ENCODE measurements at regions not wholly inside any gene's neighbourhood (a gene's known extent, or its start where the extent isn't known, plus 50 kb on each side); places are given as distances from the start of the nearest gene placed in this dataset.

- H3K9me3 ChIP-seq (ENCODE audit: control insufficient read depth in 1 of 2, insufficient read depth in 1 of 2, low read depth in 1 of 2, low read length in 2 of 2), result no peaks in the 10 kb centered on the region
- ChIA-PET POLR2A (no interaction called here), RAD21 (ENCODE audit: low non-redundant PET in 1 of 2, low total read pairs in 2 of 2, uncharacterized antibody in 2 of 2, unreplicated experiment in 2 of 2) (no interaction called here), CTCF (no interaction called here)
- H3K27me3 ChIP-seq (ENCODE audit: insufficient read depth, low read length), result no peaks in the 10 kb centered on the region
- TF ChIP-seq ZFX (IDR thresholded peaks at IDR 0.05), result no peak
- no peak for TF ChIP-seq RAD21 (IDR thresholded peaks at IDR 0.05; ENCODE audit: low read depth)
- TF ChIP-seq SIN3A (IDR thresholded peaks at IDR 0.05; ENCODE audit: low read depth), result no peak
- no peak for TF ChIP-seq MAX (IDR thresholded peaks at IDR 0.05)
- no peak for TF ChIP-seq POLR2AphosphoS5 (IDR thresholded peaks at IDR 0.05; ENCODE audit: low read depth, low read length)
- no peak for TF ChIP-seq YY1 (IDR thresholded peaks at IDR 0.05; ENCODE audit: extremely low read depth, insufficient replicate concordance, low read depth, low read length)
- TF ChIP-seq EZH2 (IDR thresholded peaks at IDR 0.05), result no peak
- TF ChIP-seq SRF (IDR thresholded peaks at IDR 0.05; ENCODE audit: low read depth), result no peak
- no peak for TF ChIP-seq CEBPB (IDR thresholded peaks at IDR 0.05; ENCODE audit: low read depth)
- intact Hi-C loops (cut with micrococcal nuclease), result no loop called here
- no peak overlapping the region for H3K27ac ChIP-seq (ENCODE audit: low read depth, low read length)
- no peak overlapping the region for H3K9ac ChIP-seq (ENCODE audit: low read length)
- ATAC-seq (no peak), DNase-seq (ENCODE audit: low read depth, low spot score) (no peak)
- BruUV-seq (replicated peaks), result no TSS peak
- no peak overlapping the region for H2AFZ ChIP-seq (ENCODE audit: low read depth, low read length, poor library complexity, severe bottlenecking)
- no peaks in the 10 kb centered on the region for H3K79me2 ChIP-seq (ENCODE audit: insufficient read depth, low read length)
- H4K20me1 ChIP-seq (ENCODE audit: insufficient read depth), result no peaks in the 10 kb centered on the region
- no peak overlapping the region for H3K4me3 ChIP-seq (replicated peaks in 1 of 2; ENCODE audit: low read depth in 1 of 2, low read length in 2 of 2)
- H3K4me2 ChIP-seq (ENCODE audit: low read length), result no peak overlapping the region
- peaks cover 3% of the 10 kb centered on the region; the same call in 1 of the 2 replicates for H3K9me2 ChIP-seq (ENCODE audit: insufficient read depth)
- H3K36me3 ChIP-seq (ENCODE audit: control insufficient read depth in 1 of 2, insufficient read depth in 2 of 2, low read length in 2 of 2), result no peaks in the 10 kb centered on the region
- no peaks in the 10 kb centered on the region for H3K4me1 ChIP-seq (ENCODE audit: control insufficient read depth in 1 of 2, insufficient read depth in 2 of 2, low read length in 2 of 2)
Observed at GRCh38 chr2:145036421-145037011, 516.6 kb upstream of the ZEB2 start.

- no peak overlapping the region for H2AFZ ChIP-seq (ENCODE audit: low read depth, low read length, poor library complexity, severe bottlenecking)
- BruUV-seq (replicated peaks), result no TSS peak
- intact Hi-C loops (cut with micrococcal nuclease), result no loop called here
- no peak overlapping the region for H3K27ac ChIP-seq (ENCODE audit: low read depth, low read length)
- no peak overlapping the region for H3K9ac ChIP-seq (ENCODE audit: low read length)
- ChIA-PET RAD21 (ENCODE audit: low non-redundant PET in 1 of 2, low total read pairs in 2 of 2, uncharacterized antibody in 2 of 2, unreplicated experiment in 2 of 2) (no interaction called here), CTCF (no interaction called here), POLR2A (no interaction called here)
- H3K79me2 ChIP-seq (ENCODE audit: insufficient read depth, low read length), result no peaks in the 10 kb centered on the region
- TF ChIP-seq MAX (IDR thresholded peaks at IDR 0.05) (no peak), SRF (IDR thresholded peaks at IDR 0.05; ENCODE audit: low read depth) (no peak), EZH2phosphoT487 (IDR thresholded peaks at IDR 0.05; ENCODE audit: borderline replicate concordance) (no peak), RAD21 (IDR thresholded peaks at IDR 0.05; ENCODE audit: low read depth) (no peak), CBX3 (IDR thresholded peaks at IDR 0.05; ENCODE audit: low read depth) (no peak), POLR2A (IDR thresholded peaks at IDR 0.05; ENCODE audit: borderline replicate concordance, extremely low read depth, insufficient read depth, insufficient read length) (no peak), POLR2AphosphoS5 (IDR thresholded peaks at IDR 0.05; ENCODE audit: low read depth, low read length) (no peak), ZBTB33 (IDR thresholded peaks at IDR 0.05; ENCODE audit: extremely low read depth, insufficient replicate concordance, low read length) (no peak)
- no peaks in the 10 kb centered on the region for H3K27me3 ChIP-seq (ENCODE audit: insufficient read depth, low read length)
- ATAC-seq, result no peak
- no peaks in the 10 kb centered on the region for H3K36me3 ChIP-seq (ENCODE audit: control insufficient read depth in 1 of 2, insufficient read depth in 2 of 2, low read length in 2 of 2)
- no peak for DNase-seq (ENCODE audit: low read depth, low spot score)
- no peak overlapping the region for H3K4me3 ChIP-seq (replicated peaks in 1 of 2; ENCODE audit: low read depth in 1 of 2, low read length in 2 of 2)
- no peaks in the 10 kb centered on the region for H3K4me1 ChIP-seq (ENCODE audit: control insufficient read depth in 1 of 2, insufficient read depth in 2 of 2, low read length in 2 of 2)
- H3K4me2 ChIP-seq (ENCODE audit: low read length), result no peak overlapping the region
- H4K20me1 ChIP-seq (ENCODE audit: insufficient read depth), result no peaks in the 10 kb centered on the region
- H3K9me2 ChIP-seq (ENCODE audit: insufficient read depth), result peaks cover 3% of the 10 kb centered on the region; the same call in 1 of the 2 replicates
- H3K9me3 ChIP-seq (ENCODE audit: control insufficient read depth in 1 of 2, insufficient read depth in 1 of 2, low read depth in 1 of 2, low read length in 2 of 2), result no peaks in the 10 kb centered on the region
Observed at GRCh38 chr2:145034511-145034910, 514.6 kb upstream of the ZEB2 start.
